HepG2 (cell line): ENCODE measurements at regions not wholly inside any gene's neighbourhood (a gene's known extent, or its start where the extent isn't known, plus 50 kb on each side); places are given as distances from the start of the nearest gene placed in this dataset.

Source experiments
- HES4 ChIP-seq: sonication (generic); formaldehyde crosslinking; IDR thresholded peaks from 2 replicates; pipeline ENCODE4 v1.9.0; 2021; ENCODE audit warnings: mild to moderate bottlenecking, missing genetic modification reagents, borderline replicate concordance
- TEAD2 ChIP-seq: sonication (generic); formaldehyde crosslinking; IDR thresholded peaks from 2 replicates; pipeline ENCODE4 v1.9.0; 2021; ENCODE audit warnings: missing genetic modification reagents

GRCh38 chr9:11206925-11207324 is 594.1 kb upstream of the PTPRD start:
- no peak for TF ChIP-seq HES4 (CRISPR knock-in tag)
- TF ChIP-seq TEAD2 (CRISPR knock-in tag): no peak
